ENCODE measurements at regions not wholly inside any gene's neighbourhood (a gene's known extent, or its start where the extent isn't known, plus 50 kb on each side); places are given as distances from the start of the nearest gene placed in this dataset.

- DNase-seq: no peak
Measured at GRCh38 chr14:58861586-58861985, 223.8 kb downstream of the DACT1 start.

GRCh38 chr14:58862416-58863160 is 224.8 kb downstream of the DACT1 start:
- DNase-seq: no peak

- no peak for DNase-seq
Measured at GRCh38 chr14:58863661-58864345, 226.0 kb downstream of the DACT1 start.

- no peak for DNase-seq
Measured at GRCh38 chr14:58864751-58865513, 227.2 kb downstream of the DACT1 start.

GRCh38 chr14:58865514-58866281 is 227.9 kb downstream of the DACT1 start:
- DNase-seq: no peak

GRCh38 chr14:58866391-58866790 is 228.6 kb downstream of the DACT1 start:
- no peak for DNase-seq

DNA sequence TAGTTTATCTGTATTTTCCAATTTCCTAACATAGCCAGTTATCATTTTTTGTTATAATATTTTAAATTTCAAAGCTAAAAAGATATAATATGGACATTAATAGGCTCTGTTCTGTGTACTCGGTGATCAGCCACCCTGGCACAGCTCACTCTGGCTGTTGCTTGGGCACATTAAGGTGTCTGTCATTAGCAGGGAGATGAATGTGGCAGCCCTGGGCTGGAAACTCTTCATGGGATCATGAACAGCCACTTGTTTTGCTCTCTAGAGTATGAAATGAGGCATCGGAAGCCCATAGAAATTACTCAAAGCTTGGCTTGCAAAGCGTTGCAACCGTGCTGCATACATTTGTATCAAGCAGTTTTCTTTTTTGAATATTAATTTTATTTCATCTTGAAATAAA is 233.2 kb downstream of the DACT1 start:
- no peak for DNase-seq

- DNase-seq: no peak
Measured at GRCh38 chr14:58871573-58871972, 233.8 kb downstream of the DACT1 start.

- DNase-seq: no peak
Measured at GRCh38 chr14:58872061-58872460, 234.3 kb downstream of the DACT1 start.

DNA sequence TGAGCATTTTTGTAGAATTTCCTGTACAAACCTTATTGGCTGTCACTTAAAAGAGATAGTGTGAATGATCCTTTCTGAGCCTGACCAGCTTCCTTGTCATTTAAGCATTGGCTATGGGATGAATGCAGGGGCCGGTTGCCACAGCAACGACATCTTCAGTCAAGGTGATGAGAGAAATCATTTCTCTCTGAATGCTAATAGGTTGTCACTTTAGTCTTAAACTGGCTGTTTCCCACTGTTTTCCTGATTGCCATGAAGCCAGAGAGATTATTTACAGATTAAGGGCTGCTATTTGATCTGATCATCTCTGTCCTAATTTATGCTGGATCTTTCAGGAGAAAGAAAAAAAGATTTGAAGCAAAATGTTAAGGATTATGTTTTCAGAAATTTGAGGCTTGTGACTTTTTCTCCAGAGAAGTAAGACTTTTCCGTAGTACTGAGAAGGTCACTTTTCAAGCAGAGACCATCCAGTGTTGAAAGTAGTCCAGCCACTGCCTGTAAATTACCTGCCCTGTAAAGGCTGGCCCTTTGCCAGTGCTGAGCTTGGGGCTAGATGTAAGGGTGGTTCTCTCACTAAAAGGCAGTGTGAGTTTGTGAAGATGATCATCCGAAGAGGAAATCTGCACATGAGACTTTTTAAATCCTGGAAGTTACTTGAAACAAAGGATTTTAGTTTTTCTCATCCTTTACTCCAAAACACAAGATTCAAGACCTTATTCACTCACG is 235.6 kb downstream of the DACT1 start:
- no peak for DNase-seq

- DNase-seq: no peak
Measured at GRCh38 chr14:58875613-58876012, 237.9 kb downstream of the DACT1 start.

DNA sequence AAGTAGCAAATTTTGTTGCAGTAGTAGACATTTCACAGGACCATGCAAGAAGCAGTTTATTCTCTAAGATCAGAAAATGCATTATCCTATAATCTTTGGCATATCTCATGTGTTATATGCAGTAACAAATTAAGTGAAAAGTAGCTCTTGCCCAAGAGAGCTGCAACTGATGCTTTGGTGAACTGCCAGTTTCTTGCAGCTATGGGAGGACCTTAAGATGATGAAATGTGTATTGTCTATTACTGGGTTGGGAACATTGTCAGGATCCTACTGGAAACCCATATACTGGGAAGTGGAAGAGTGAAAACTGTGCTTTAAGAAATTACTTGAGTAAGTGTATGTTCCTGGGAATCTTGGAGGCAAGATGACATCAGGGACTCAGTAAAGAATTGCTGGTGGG is 238.8 kb downstream of the DACT1 start:
- no peak for DNase-seq

DNA sequence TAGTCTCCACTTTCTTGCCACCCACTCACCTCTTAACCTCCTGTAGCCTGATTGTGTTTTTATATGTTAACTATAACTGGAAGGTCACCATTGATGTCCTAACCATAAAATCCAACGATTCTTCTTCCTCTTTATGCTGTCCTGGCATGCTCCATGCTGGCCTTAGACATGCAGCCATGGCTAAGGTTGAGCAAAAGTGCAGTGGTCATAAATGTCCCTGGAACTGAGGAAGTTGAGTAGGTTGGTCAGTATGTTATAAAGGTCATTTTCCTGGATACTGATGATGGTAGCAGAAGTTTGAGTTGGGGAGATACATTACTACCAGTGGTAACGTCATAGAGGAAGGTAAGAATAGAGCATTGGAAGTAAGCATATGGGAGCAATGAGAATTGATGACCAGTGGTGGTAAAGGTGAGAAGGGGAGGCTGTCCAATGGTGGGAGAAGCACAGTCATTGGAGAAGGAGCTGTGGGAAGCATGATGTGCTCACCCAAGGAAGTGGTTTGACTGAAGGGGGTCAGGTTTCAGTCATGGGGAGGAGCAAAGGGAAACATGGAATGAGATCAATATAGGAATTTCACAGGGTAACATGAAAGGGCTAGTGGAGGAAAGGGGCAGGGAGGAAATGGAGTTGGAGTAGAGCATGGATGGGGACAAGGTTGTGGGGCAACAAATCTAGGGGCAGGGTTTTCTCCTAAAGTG is 240.8 kb downstream of the DACT1 start:
- DNase-seq: no peak

GRCh38 chr14:58881433-58881832 is 243.7 kb downstream of the DACT1 start:
- DNase-seq: no peak

GRCh38 chr14:58882577-58883018 is 244.8 kb downstream of the DACT1 start:
- DNase-seq: no peak

GRCh38 chr14:58884442-58884841 is 246.7 kb downstream of the DACT1 start:
- DNase-seq: no peak

DNA sequence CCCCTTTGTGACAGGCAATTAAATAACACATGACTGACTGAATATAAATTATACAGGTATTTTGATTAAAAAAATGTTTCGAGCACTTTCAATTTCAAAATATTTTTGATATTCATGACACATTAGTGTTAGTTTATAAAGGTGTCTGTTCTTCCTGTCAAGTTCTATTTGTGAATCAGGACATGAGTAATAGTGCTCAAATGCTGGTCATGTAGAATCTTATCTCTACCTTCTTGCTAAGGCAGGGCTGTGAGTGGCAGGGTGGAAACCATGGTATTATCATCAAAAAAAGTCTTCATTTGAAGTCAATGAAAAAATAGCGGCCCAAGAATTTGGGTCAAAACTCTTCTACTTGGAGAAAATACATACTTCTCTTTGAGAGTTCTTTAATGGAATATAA is 250.2 kb downstream of the DACT1 start:
- no peak for DNase-seq

- DNase-seq: no peak
Measured at GRCh38 chr14:58898655-58899316, 261.0 kb downstream of the DACT1 start.

- DNase-seq: no peak
Measured at GRCh38 chr14:58899317-58899713, 261.6 kb downstream of the DACT1 start.

- DNase-seq: no peak
Measured at GRCh38 chr14:58901826-58902225, 264.1 kb downstream of the DACT1 start.

DNA sequence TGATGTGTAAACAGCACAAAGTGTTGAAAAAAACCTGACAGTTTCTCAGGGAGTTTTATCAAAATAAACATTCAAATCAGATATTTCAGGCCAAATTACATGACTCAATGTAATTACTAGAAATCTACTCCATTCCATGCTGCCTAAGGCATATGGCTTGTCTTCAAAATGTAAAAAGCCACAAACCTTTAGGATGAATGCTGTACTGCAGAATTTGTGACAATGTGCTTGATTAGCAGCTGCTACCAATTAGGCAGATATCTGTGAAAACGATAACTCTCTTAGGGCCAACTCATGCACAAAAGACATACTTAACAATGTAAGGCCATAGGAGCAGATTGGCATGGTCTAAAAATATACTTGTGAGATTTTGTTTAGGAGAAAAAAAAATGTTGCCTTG is 267.0 kb downstream of the DACT1 start:
- DNase-seq: no peak

Measured in stimulated activated CD4-positive, alpha-beta T cell treated with anti-CD3 and anti-CD28 coated beads, Interleukin-4, amount 100 ng/mL, for 1 hour (primary cell).